ENCODE measurements at regions not wholly inside any gene's neighbourhood (a gene's known extent, or its start where the extent isn't known, plus 50 kb on each side); places are given as distances from the start of the nearest gene placed in this dataset.

GRCh38 chr7:142356166-142356565 lies 98.3 kb upstream of the PRSS58 start:
- Histone ChIP-seq H3K27ac (no peak overlapping the region), H3K4me1 (replicated peaks; ENCODE audit: insufficient read depth) (peaks cover 28% of the 10 kb centered on the region), H3F3A (ENCODE audit: insufficient read depth, low read depth) (0 out of 2 replicates have a peak, but pooled peaks cover 7% of the 10 kb centered on the region), H3K36me3 (ENCODE audit: low read depth) (no peaks in the 10 kb centered on the region), H3K27me3 (ENCODE audit: insufficient read depth, low read depth) (no peaks in the 10 kb centered on the region), H3K4me3 (no peak overlapping the region), H2AFZ (no peak overlapping the region), H3K9me2 (ENCODE audit: insufficient read depth) (no peaks in the 10 kb centered on the region), H3K4me2 (peak overlapping the region; percentile 2), H3K79me2 (ENCODE audit: low read depth) (no peaks in the 10 kb centered on the region), H4K20me1 (ENCODE audit: insufficient read depth) (no peaks in the 10 kb centered on the region), H3K9me3 (ENCODE audit: insufficient read depth, low read depth) (no peaks in the 10 kb centered on the region)
- CTCF ChIA-PET = interaction anchor here (0.9 to 1.6 kb wide), 3 partner anchors 17 to 33 kb away, joined by 3 to 6 read pairs (median 4); no protein-coding TSS in a partner anchor
- intact Hi-C loops (cut with micrococcal nuclease; ENCODE audit: unreplicated experiment) = no loop called here
- POLR2A ChIA-PET (ENCODE audit: unreplicated experiment) = no interaction called here
- BruUV-seq (replicated peaks) = no TSS peak
- peak in 1 of 2 experiments; percentile 58 for DNase-seq
- TF ChIP-seq EZH2 (IDR thresholded peaks at IDR 0.05; ENCODE audit: low read depth) (no peak), CTCF (conservative IDR thresholded peaks at IDR 0.05) (no peak)

- ChIA-PET POLR2A (ENCODE audit: unreplicated experiment) (no interaction called here), CTCF (interaction anchor here (1.6 kb wide), 1 partner anchor 16 kb away, joined by 6 read pairs; no protein-coding TSS in a partner anchor)
- Histone ChIP-seq H3K27me3 (ENCODE audit: insufficient read depth, low read depth) (no peaks in the 10 kb centered on the region), H3K4me3 (no peak overlapping the region), H3K27ac (no peak overlapping the region), H3K36me3 (ENCODE audit: low read depth) (no peaks in the 10 kb centered on the region), H3K4me2 (no peak overlapping the region), H3K4me1 (replicated peaks; ENCODE audit: insufficient read depth) (peaks cover 28% of the 10 kb centered on the region), H3F3A (ENCODE audit: insufficient read depth, low read depth) (0 out of 2 replicates have a peak, but pooled peaks cover 7% of the 10 kb centered on the region), H2AFZ (no peak overlapping the region), H3K9me2 (ENCODE audit: insufficient read depth) (no peaks in the 10 kb centered on the region), H3K79me2 (ENCODE audit: low read depth) (no peaks in the 10 kb centered on the region), H4K20me1 (ENCODE audit: insufficient read depth) (no peaks in the 10 kb centered on the region), H3K9me3 (ENCODE audit: insufficient read depth, low read depth) (no peaks in the 10 kb centered on the region)
- DNase-seq = no peak
- intact Hi-C loops (cut with micrococcal nuclease; ENCODE audit: unreplicated experiment) = no loop called here
- no TSS peak for BruUV-seq (replicated peaks)
- no peak for TF ChIP-seq CTCF (conservative IDR thresholded peaks at IDR 0.05)
- TF ChIP-seq EZH2 (IDR thresholded peaks at IDR 0.05; ENCODE audit: low read depth) = no peak
Observed at GRCh38 chr7:142355328-142355727, 97.5 kb upstream of the PRSS58 start.

GRCh38 chr7:142353147-142354060 lies 95.5 kb upstream of the PRSS58 start:
- no peak for TF ChIP-seq EZH2 (IDR thresholded peaks at IDR 0.05; ENCODE audit: low read depth)
- no peak for TF ChIP-seq CTCF (conservative IDR thresholded peaks at IDR 0.05)
- Histone ChIP-seq H3K27ac (no peak overlapping the region), H3K27me3 (ENCODE audit: insufficient read depth, low read depth) (no peaks in the 10 kb centered on the region), H3K4me3 (no peak overlapping the region), H2AFZ (no peak overlapping the region), H3F3A (ENCODE audit: insufficient read depth, low read depth) (0 out of 2 replicates have a peak, but pooled peaks cover 7% of the 10 kb centered on the region), H3K9me2 (ENCODE audit: insufficient read depth) (no peaks in the 10 kb centered on the region), H3K4me1 (replicated peaks; ENCODE audit: insufficient read depth) (peaks cover 24% of the 10 kb centered on the region), H3K79me2 (ENCODE audit: low read depth) (no peaks in the 10 kb centered on the region), H3K36me3 (ENCODE audit: low read depth) (no peaks in the 10 kb centered on the region), H3K4me2 (no peak overlapping the region), H3K9me3 (ENCODE audit: insufficient read depth, low read depth) (no peaks in the 10 kb centered on the region), H4K20me1 (ENCODE audit: insufficient read depth) (no peaks in the 10 kb centered on the region)
- BruUV-seq (replicated peaks) = no TSS peak
- POLR2A ChIA-PET (ENCODE audit: unreplicated experiment) = no interaction called here
- CTCF ChIA-PET = interaction anchor here (0.6 kb wide), 1 partner anchor 30 kb away, joined by 3 read pairs; no protein-coding TSS in a partner anchor
- intact Hi-C loops (cut with micrococcal nuclease; ENCODE audit: unreplicated experiment) = no loop called here
- DNase-seq = no peak

All from PC-9 (cell line).